Esophagus muscularis mucosa (tissue), 4 donors: ENCODE measurements at regions not wholly inside any gene's neighbourhood (a gene's known extent, or its start where the extent isn't known, plus 50 kb on each side); places are given as distances from the start of the nearest gene placed in this dataset.

Experiments used
- CTCF ChIP-seq, 3 experiments: fragments of 200-600 bp in 2 of 3; fragments of 450-650 bp in 1 of 3; sonication (generic) in 2 of 3; IDR thresholded peaks; one replicate each; pipeline ENCODE4 v1.5.1; 2017 to 2019; ENCODE audit warnings: antibody characterized with exemption in 3 of 3, mild to moderate bottlenecking in 2 of 3, moderate library complexity in 1 of 3
- EP300 ChIP-seq: sonication (generic); formaldehyde crosslinking; IDR thresholded peaks from one replicate; pipeline ENCODE4 v1.6.1; 2017; ENCODE audit warnings: antibody characterized with exemption
- POLR2AphosphoS5 ChIP-seq, 2 donors: sonication (generic); formaldehyde crosslinking; IDR thresholded peaks; one replicate each; pipeline ENCODE4 v1.6.1; 2017; ENCODE audit warnings: antibody characterized with exemption in 2 of 2

GRCh38 chr2:239902749-239903201, 122.4 kb downstream of the NDUFA10 start:
- TF ChIP-seq CTCF (IDR thresholded peaks at IDR 0.05): no peak
- TF ChIP-seq POLR2AphosphoS5 (IDR thresholded peaks at IDR 0.05): no peak
- TF ChIP-seq EP300: no peak
